ENCODE measurements at regions not wholly inside any gene's neighbourhood (a gene's known extent, or its start where the extent isn't known, plus 50 kb on each side); places are given as distances from the start of the nearest gene placed in this dataset.
"Not testable (repeated sequence)": the region's sequence is repeated elsewhere in the genome, so short reads cannot be mapped to it uniquely, and the experiment has no call there.

DNA sequence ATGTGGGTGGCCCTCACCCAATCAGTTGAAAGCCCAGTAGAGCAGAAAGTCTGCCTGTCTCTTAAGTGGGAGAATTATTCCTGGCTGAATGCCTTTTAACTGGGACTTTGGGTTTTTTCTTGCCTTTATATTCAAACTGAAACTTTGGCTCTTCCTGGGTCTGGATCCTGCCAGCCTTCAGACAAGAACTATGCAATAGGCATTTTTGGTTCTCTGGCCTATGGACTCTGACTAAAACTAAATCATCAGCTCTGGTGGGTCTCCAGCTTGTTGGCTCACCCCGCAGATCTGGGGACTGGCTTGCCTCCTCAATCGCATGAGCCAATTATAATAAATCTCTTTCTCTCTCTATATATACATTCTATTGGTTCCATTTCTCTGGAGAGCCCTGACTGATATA is 173.0 kb upstream of the IGF1 start:
- Mint-ChIP-seq H3K27me3 (peaks cover 4% of the 10 kb centered on the region), H3K4me3 (no peak overlapping the region), H3K36me3 (ENCODE audit: low read depth) (no peaks in the 10 kb centered on the region), H3K4me1 (no peaks in the 10 kb centered on the region), H3K9me3 (peaks cover 2% of the 10 kb centered on the region), H3K27ac (no peak overlapping the region)
- intact Hi-C loops (cut with micrococcal nuclease) = no loop called here
- POLR2A ChIA-PET = no interaction called here
- ATAC-seq (ENCODE audit: low read depth) (no peak), DNase-seq (no peak)
- CTCF ChIA-PET = no interaction called here
- no peak for TF ChIP-seq CTCF (IDR thresholded peaks at IDR 0.05)

DNA sequence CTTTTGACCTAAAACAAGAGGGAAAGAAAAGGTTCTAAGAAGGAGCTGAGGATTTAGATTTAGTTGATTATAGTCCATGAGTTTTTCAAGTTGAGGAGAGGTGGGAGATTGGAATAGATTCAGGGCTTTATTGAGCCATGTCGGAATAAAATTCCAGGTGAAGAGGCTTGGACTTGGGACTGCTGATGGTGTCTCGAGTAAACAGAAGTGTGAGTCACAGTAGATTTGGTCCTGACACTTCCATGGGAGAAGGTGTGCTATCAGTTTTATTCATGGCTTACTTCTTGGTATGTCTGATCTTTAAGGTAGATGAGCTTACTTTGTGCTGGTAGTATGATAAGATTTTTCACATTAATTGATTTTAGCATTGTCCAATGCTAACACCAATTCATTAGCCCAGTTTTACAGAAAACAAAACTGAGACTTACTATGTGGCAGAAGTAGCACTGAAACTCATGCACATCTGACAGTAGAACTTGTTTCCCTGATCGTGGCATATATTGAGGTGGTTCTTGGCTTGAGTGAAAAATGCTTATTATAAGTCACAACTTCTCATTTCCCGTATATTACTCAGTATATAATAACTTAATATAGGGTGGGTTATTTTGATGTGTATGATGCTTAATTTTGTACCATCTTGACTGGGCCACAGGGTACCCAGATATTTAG is 172.4 kb upstream of the IGF1 start:
- H3K9me3 Mint-ChIP-seq = no peaks in the 10 kb centered on the region
- TF ChIP-seq CTCF (IDR thresholded peaks at IDR 0.05) = no peak
- H3K4me3 Mint-ChIP-seq = no peak overlapping the region
- ChIA-PET POLR2A (no interaction called here), CTCF (no interaction called here)
- H3K36me3 Mint-ChIP-seq (ENCODE audit: low read depth) = no peaks in the 10 kb centered on the region
- H3K4me1 Mint-ChIP-seq = no peaks in the 10 kb centered on the region
- intact Hi-C loops (cut with micrococcal nuclease) = no loop called here
- ATAC-seq (ENCODE audit: low read depth) (no peak), DNase-seq (no peak)
- H3K27ac Mint-ChIP-seq = no peak overlapping the region
- peaks cover 4% of the 10 kb centered on the region for H3K27me3 Mint-ChIP-seq

DNA sequence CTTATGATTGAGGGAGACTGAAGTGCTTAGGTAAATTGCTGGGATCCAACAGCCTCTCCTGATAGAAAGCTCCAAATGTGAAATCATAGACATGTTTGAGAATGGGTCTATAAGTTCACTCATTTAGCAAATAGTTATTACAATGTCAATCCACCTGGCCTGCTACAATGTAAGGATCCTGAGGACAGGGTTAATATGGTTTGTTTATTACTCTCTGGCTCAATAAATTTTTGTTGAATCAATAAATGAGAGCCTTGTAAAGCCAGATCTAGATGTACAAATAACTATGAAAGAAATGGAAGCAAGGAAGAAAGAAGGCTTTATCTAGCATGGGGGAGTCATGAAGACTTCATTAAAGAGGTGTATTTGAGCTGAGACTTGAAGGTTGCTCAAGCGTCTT is 165.6 kb upstream of the IGF1 start:
- Mint-ChIP-seq H3K4me3 (no peak overlapping the region), H3K36me3 (ENCODE audit: low read depth) (no peaks in the 10 kb centered on the region), H3K27ac (no peak overlapping the region), H3K9me3 (no peaks in the 10 kb centered on the region), H3K27me3 (peaks cover 3% of the 10 kb centered on the region), H3K4me1 (no peaks in the 10 kb centered on the region)
- ATAC-seq (ENCODE audit: low read depth) (no peak), DNase-seq (no peak)
- ChIA-PET POLR2A (no interaction called here), CTCF (no interaction called here)
- no peak for TF ChIP-seq CTCF (IDR thresholded peaks at IDR 0.05)
- intact Hi-C loops (cut with micrococcal nuclease) = no loop called here

DNA sequence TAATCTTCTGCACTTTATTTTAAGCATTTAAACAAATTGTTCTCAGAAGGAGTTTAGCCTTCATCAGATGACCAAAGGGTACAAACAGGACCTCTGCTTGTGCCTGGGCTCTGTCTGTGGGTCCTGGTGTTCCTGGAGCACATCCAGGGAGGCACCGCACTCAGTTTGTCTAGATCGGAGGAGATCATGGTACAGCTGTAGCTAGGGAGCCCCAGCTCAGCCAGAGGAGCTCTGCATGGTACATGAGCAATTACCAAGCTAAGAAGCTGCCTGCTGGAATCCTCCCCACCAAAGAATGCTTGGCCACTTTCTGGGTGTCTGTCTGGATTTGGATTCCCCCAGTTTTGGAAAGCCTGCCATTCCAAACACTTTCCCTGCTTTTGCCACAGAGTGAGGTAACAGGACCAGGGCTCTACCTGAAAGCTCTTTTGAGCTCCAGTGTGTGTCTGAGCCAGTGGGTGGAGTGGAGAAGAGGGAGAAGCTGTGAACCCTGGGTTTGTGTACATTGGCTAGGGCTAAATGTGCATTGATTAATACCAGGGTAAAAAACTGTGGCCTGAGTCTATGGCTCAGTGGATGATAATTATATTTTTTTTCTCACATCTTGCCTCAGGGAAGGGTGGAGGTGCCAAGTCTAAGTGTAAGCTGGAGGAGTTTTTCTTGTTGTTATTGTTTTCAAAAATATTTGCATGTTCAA is 163.7 kb upstream of the IGF1 start:
- no peak overlapping the region for H3K27ac Mint-ChIP-seq

DNA sequence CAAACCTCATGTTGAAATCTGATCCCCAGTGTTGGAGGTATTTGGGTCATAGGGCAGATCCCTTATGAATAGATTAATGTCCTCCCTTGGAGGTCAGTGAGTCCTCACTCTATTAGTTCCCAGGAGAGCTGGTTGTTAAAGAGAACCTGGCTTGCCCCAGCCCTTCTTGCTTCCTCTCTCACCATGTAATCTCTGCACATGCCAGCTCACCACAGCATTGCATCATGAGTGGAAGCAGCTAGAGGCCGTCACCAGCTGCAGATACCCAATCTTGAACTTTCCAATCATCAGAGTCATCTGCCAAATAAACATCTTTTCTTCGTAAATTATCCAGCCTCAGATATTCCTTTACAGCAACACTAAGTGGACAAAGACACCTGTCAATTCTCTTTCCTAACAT is 161.8 kb upstream of the IGF1 start:
- no peak for ATAC-seq (ENCODE audit: low read depth)
- POLR2A ChIA-PET = no interaction called here

More for the DNA sequence above, 163.7 kb upstream of the IGF1 start:
- H3K27me3 Mint-ChIP-seq = peaks cover 3% of the 10 kb centered on the region
- ATAC-seq (ENCODE audit: low read depth) (no peak), DNase-seq (no peak)
- POLR2A ChIA-PET = no interaction called here
- no peak for TF ChIP-seq CTCF (IDR thresholded peaks at IDR 0.05)
- no peaks in the 10 kb centered on the region for H3K36me3 Mint-ChIP-seq (ENCODE audit: low read depth)
- H3K4me1 Mint-ChIP-seq = no peaks in the 10 kb centered on the region
- peaks cover 5% of the 10 kb centered on the region for H3K9me3 Mint-ChIP-seq
- intact Hi-C loops (cut with micrococcal nuclease) = no loop called here
- CTCF ChIA-PET = no interaction called here
- no peak overlapping the region for H3K4me3 Mint-ChIP-seq

GRCh38 chr12:102640658-102641057 is 160.3 kb upstream of the IGF1 start:
- POLR2A ChIA-PET = interaction anchor here (0.6 kb wide), 1 partner anchor 1382 kb away, joined by 4 read pairs; no protein-coding TSS in a partner anchor
- DNase-seq; H3K27ac Mint-ChIP-seq; H3K4me3 Mint-ChIP-seq; CTCF ChIA-PET; intact Hi-C loops (cut with micrococcal nuclease); ATAC-seq (ENCODE audit: low read depth); H3K9me3 Mint-ChIP-seq; H3K27me3 Mint-ChIP-seq; H3K36me3 Mint-ChIP-seq (ENCODE audit: low read depth); H3K4me1 Mint-ChIP-seq: not testable (repeated sequence)

More for the DNA sequence above, 161.8 kb upstream of the IGF1 start:
- CTCF ChIA-PET = no interaction called here
- intact Hi-C loops (cut with micrococcal nuclease) = no loop called here
- Mint-ChIP-seq H3K9me3 (peaks cover 5% of the 10 kb centered on the region), H3K27me3 (peaks cover 3% of the 10 kb centered on the region), H3K4me1 (no peaks in the 10 kb centered on the region), H3K36me3 (ENCODE audit: low read depth) (no peaks in the 10 kb centered on the region), H3K4me3 (no peak overlapping the region), H3K27ac (no peak overlapping the region)
- no peak for DNase-seq
- no peak for TF ChIP-seq CTCF (IDR thresholded peaks at IDR 0.05)
